ENCODE measurements at regions not wholly inside any gene's neighbourhood (a gene's known extent, or its start where the extent isn't known, plus 50 kb on each side); places are given as distances from the start of the nearest gene placed in this dataset.

GRCh38 chr5:33338336-33339110, 102.2 kb upstream of the TARS1 start:
- H3K9me3 Mint-ChIP-seq, result peaks cover 6 to 9% of the 10 kb centered on the region in 2 donors
- no peaks in the 10 kb centered on the region for H3K4me1 Mint-ChIP-seq
- ATAC-seq (no peak), DNase-seq (no peak)
- H3K27ac Mint-ChIP-seq, result no peak overlapping the region
- no peak overlapping the region for H3K4me3 Mint-ChIP-seq
- H3K27me3 Mint-ChIP-seq, result peaks cover 10% of the 10 kb centered on the region

- Mint-ChIP-seq H3K27ac (no peak overlapping the region), H3K27me3 (peaks cover 9% of the 10 kb centered on the region), H3K4me3 (no peak overlapping the region), H3K9me3 (peaks cover 6 to 9% of the 10 kb centered on the region in 2 donors), H3K4me1 (no peaks in the 10 kb centered on the region)
- DNase-seq (no peak), ATAC-seq (no peak)
Measured at GRCh38 chr5:33339413-33339812, 101.4 kb upstream of the TARS1 start.

DNA sequence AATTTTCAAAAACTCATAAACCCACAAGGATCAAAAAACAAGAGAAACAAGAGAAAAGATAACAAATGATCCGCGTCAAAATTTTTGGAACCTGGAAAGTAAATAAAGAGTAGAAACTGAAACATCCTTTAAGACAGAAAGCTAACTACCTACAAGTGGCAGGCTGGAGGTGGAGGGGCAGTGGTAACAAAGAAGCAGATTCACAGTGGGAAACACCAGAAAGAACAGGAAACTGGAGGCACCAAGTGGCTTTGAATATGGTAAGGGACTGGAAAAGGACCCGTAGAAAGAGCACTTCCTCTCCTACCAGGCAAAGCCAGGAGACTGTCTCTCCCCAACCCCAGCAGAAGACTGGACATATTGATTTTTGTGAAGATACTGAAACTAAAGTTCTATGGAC, 100.6 kb upstream of the TARS1 start:
- Mint-ChIP-seq H3K9me3 (peaks cover 6 to 9% of the 10 kb centered on the region in 2 donors), H3K4me3 (no peak overlapping the region), H3K4me1 (no peaks in the 10 kb centered on the region), H3K27me3 (peaks cover 9% of the 10 kb centered on the region), H3K27ac (no peak overlapping the region)
- DNase-seq (no peak), ATAC-seq (no peak)

DNA sequence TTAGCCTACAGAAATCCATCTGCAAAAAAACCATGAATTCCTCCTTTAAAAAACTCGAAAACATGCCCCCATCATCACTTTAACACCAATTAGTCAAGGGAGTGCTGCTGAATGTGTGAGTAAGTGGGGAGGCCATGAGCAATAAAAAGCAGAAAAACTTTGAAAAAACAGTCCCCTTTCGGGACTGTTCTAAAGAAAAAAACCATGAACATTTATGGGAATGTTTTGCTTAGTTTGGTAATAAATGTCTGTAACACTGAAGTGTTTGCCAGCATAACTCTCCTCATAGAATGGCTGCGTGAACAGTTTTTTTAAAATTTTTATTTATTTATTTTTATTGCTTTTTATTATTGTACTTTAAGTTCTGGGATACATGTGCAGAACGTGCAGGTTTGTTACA, 99.4 kb upstream of the TARS1 start:
- ATAC-seq, result no peak
- peaks cover 6 to 9% of the 10 kb centered on the region in 2 donors for H3K9me3 Mint-ChIP-seq
- H3K4me1 Mint-ChIP-seq, result no peaks in the 10 kb centered on the region
- peaks cover 9% of the 10 kb centered on the region for H3K27me3 Mint-ChIP-seq
- DNase-seq, result no peak
- H3K4me3 Mint-ChIP-seq, result no peak overlapping the region
- no peak overlapping the region for H3K27ac Mint-ChIP-seq

- no peak overlapping the region for H3K27ac Mint-ChIP-seq
- H3K27me3 Mint-ChIP-seq, result peaks cover 9% of the 10 kb centered on the region
- DNase-seq, result no peak
- no peak overlapping the region for H3K4me3 Mint-ChIP-seq
- no peaks in the 10 kb centered on the region for H3K4me1 Mint-ChIP-seq
- ATAC-seq, result no peak
- H3K9me3 Mint-ChIP-seq, result peaks cover 6 to 9% of the 10 kb centered on the region in 2 donors
Measured at GRCh38 chr5:33343676-33344327, 97.0 kb upstream of the TARS1 start.

GRCh38 chr5:33346534-33346933, 94.2 kb upstream of the TARS1 start:
- Mint-ChIP-seq H3K27me3 (no peaks in the 10 kb centered on the region), H3K4me3 (no peak overlapping the region)

GRCh38 chr5:33361781-33362180, 79.0 kb upstream of the TARS1 start:
- Mint-ChIP-seq H3K27me3 (peaks cover 9% of the 10 kb centered on the region), H3K4me1 (peaks cover 5% of the 10 kb centered on the region), H3K27ac (no peak overlapping the region), H3K4me3 (no peak overlapping the region), H3K9me3 (peaks cover 0 to 18% of the 10 kb centered on the region in 2 donors)
- no peak for DNase-seq
- no peak for ATAC-seq

More at GRCh38 chr5:33346534-33346933, 94.2 kb upstream of the TARS1 start:
- Mint-ChIP-seq H3K9me3 (peaks cover 5 to 22% of the 10 kb centered on the region in 2 donors), H3K4me1 (no peaks in the 10 kb centered on the region), H3K27ac (no peak overlapping the region)
- ATAC-seq (no peak), DNase-seq (no peak)

DNA sequence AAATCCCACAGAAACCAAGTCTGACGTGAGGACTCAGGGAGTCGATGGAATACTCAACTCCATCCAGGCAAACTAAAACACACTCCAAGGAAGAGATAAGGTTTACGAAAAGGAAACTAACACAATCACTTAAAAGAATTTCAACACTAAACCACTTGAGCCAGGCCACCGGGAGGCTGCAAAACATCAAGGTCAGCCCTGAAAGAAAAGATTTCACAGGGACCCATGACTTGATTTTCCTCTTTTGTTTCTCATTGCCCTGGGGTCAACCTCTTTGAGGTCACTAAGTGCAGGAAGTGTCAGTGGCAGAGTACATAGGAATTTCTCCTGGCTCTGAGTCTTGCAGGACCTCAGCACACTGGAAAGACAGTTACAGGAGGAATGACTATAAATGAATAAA, 77.8 kb upstream of the TARS1 start:
- DNase-seq, result no peak
- no peak for ATAC-seq
- Mint-ChIP-seq H3K27me3 (peaks cover 9% of the 10 kb centered on the region), H3K4me3 (no peak overlapping the region), H3K27ac (no peak overlapping the region), H3K4me1 (peaks cover 5% of the 10 kb centered on the region), H3K9me3 (peaks cover 0 to 18% of the 10 kb centered on the region in 2 donors)

DNA sequence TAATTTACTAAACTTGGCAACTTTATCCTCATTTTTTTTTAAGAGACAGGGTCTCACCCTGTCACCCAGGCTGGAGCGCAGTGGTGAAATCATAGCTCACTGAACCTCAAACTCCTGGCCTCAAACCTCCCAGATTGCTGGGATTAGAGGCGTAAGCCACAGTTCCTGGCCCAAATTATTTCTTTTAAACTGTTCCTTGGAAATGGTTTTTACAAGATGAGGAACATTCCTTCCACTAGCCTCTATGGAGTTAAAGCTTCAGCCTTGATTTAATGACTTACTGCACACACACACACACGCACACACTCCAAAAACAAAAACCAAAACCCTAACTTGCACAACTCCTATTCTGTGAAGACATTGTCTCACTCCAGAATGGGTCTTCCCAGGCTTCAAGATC, 77.2 kb upstream of the TARS1 start:
- ATAC-seq (no peak), DNase-seq (no peak)
- peaks cover 9% of the 10 kb centered on the region for H3K27me3 Mint-ChIP-seq
- peaks cover 5% of the 10 kb centered on the region for H3K4me1 Mint-ChIP-seq
- H3K4me3 Mint-ChIP-seq, result no peak overlapping the region
- peaks cover 0 to 18% of the 10 kb centered on the region in 2 donors for H3K9me3 Mint-ChIP-seq
- no peak overlapping the region for H3K27ac Mint-ChIP-seq

DNA sequence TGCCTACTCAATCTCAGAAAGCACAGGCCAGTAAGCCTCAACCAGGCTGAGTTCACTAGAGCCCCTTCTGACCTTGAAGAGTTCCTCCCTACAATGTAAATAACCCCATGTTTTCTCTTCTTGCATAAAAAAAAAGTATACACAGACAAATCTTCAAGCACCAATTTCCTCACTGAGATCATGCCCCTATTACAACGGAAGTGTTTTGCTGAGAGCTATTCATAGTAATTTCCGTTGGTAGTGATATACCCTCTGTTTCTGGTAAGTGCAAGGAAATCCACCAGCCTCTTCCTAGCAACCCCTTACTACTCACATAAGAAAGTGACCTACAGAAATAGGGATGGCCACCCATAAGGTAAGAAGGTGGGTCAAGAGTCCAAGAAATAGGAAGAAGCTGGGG, 76.4 kb upstream of the TARS1 start:
- no peak for ATAC-seq
- DNase-seq, result no peak
- H3K27me3 Mint-ChIP-seq, result peaks cover 9% of the 10 kb centered on the region
- H3K4me3 Mint-ChIP-seq, result no peak overlapping the region
- peaks cover 0 to 18% of the 10 kb centered on the region in 2 donors for H3K9me3 Mint-ChIP-seq
- peaks cover 5% of the 10 kb centered on the region for H3K4me1 Mint-ChIP-seq
- no peak overlapping the region for H3K27ac Mint-ChIP-seq

DNA sequence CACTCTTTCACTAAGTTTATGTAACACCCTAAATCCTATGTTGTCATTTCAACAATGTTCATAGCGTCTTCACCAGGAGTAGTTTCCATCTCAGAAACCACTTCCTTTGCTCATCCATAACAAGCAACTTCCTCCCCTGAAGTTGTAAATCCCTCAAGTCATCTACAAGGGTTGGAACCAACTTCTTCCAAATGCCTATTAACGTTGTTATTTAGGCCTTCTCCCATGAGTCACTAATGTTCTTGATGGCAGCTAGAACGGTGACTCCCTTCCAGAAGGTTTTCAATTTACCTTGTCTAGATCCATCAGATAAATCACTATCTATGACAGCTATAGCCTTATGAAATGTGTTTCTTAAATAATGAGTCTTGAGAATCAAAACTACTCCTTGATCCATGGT, 73.3 kb upstream of the TARS1 start:
- DNase-seq, result no peak
- Mint-ChIP-seq H3K27me3 (no peaks in the 10 kb centered on the region), H3K4me1 (peaks cover 5% of the 10 kb centered on the region), H3K9me3 (peaks cover 0 to 7% of the 10 kb centered on the region in 2 donors), H3K4me3 (no peak overlapping the region), H3K27ac (no peak overlapping the region)
- ATAC-seq, result no peak

GRCh38 chr5:33369485-33370465, 71.0 kb upstream of the TARS1 start:
- H3K27me3 Mint-ChIP-seq, result no peaks in the 10 kb centered on the region
- no peak overlapping the region for H3K27ac Mint-ChIP-seq
- DNase-seq (no peak), ATAC-seq (no peak)
- peaks cover 0 to 7% of the 10 kb centered on the region in 2 donors for H3K9me3 Mint-ChIP-seq
- H3K4me3 Mint-ChIP-seq, result no peak overlapping the region
- no peaks in the 10 kb centered on the region for H3K4me1 Mint-ChIP-seq

DNA sequence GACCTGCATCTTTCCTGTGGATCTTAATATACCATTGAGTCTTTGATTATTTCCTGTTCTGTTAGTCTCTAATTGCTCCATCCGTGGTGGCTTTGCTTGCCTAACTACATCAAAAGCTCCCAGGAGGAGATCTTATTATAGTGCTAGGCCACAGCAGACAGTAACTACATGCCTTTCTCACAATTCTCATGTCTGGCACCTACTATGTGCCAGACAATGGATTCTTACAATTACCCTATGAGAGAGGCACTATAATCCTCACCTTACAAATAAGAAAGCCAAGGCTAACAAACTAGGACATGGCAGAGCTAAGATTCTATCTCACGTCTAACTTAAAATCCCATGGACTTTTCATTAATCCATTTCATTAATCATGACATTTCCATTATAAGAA, 70.3 kb upstream of the TARS1 start:
- Mint-ChIP-seq H3K27me3 (no peaks in the 10 kb centered on the region), H3K4me3 (no peak overlapping the region), H3K9me3 (peaks cover 0 to 7% of the 10 kb centered on the region in 2 donors), H3K27ac (no peak overlapping the region), H3K4me1 (no peaks in the 10 kb centered on the region)
- no peak for ATAC-seq
- no peak for DNase-seq

DNA sequence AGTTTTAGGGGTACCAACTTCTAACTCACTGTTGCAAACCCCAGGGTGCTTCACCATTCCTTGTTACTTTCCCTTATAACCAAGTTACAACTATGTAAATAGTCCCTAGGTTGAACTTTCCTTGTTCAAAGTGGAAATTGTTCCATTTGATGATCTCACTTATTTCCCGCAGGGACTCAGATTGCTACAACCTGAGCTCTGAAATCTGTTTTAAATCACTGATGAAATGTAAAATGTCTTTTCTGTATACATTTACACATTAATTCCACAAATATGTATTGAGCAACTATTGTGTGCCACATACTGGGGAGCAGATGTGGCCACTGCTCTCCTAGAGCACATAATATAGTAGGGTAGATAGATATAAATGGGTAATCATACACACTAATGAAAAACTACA, 69.1 kb upstream of the TARS1 start:
- H3K27me3 Mint-ChIP-seq, result no peaks in the 10 kb centered on the region
- H3K4me3 Mint-ChIP-seq, result no peak overlapping the region
- no peaks in the 10 kb centered on the region for H3K4me1 Mint-ChIP-seq
- ATAC-seq, result no peak
- no peaks in the 10 kb centered on the region for H3K9me3 Mint-ChIP-seq
- DNase-seq, result no peak
- no peak overlapping the region for H3K27ac Mint-ChIP-seq

DNA sequence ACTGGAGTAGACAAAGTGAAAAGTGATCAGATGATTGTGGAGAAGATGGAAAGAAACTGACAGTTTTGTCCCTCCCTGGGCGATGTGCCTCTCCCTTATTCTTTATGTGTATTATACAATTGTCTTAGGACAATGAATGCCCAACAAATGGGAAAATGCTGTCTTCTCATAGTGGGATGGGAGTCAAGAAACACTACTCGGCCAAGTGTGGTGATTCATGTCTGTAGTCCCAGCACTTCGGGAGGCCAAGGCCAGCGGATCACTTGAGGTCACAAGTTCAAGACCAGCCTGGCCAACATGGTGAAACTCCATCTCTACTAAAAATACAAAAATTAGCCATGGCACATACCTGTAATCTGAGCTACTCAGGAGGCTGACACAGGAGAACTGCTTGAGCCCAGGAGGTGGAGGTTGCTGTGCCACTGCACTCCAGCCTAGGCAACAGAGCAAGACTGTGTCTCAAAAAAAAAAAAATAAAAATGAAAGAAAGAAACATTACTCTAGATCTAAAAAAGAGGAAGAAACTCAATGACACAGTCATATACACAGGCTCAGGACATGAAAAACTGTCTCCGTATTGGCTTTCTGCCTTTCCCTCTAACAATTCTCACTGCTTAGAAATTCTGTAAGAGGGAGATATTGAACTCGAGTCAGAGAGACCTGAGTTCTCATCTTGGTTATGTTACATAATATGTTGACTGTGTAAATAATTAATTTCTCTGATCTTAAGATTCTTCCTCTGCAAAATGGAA, 67.9 kb upstream of the TARS1 start:
- no peak for DNase-seq
- ATAC-seq, result no peak
- Mint-ChIP-seq H3K27ac (no peak overlapping the region), H3K4me3 (no peak overlapping the region), H3K9me3 (no peaks in the 10 kb centered on the region), H3K27me3 (no peaks in the 10 kb centered on the region), H3K4me1 (no peaks in the 10 kb centered on the region)
